GM10248 (cell line): ENCODE measurements at regions not wholly inside any gene's neighbourhood (a gene's known extent, or its start where the extent isn't known, plus 50 kb on each side); places are given as distances from the start of the nearest gene placed in this dataset.

Experiments
- CTCF ChIA-PET: fragments of 300-600 bp; sonication (Branson Sonifier 250); formaldehyde crosslinking; extraction: SDS; loops from one replicate; lab custom pipeline; 2021; ENCODE audit warnings: antibody characterized with exemption; lab: Yijun Ruan, JAX
- POLR2A ChIA-PET: fragments of 350-650 bp; sonication (Branson Sonifier 250); formaldehyde crosslinking; extraction: SDS; loops from one replicate; lab custom pipeline; 2020; ENCODE audit warnings: antibody characterized with exemption; lab: Yijun Ruan, JAX
- DNase-seq: peaks from one replicate; pipeline ENCODE4 v3.0.0; 2012; ENCODE audit errors: extremely low spot score
- CTCF ChIP-seq: IDR thresholded peaks from 2 replicates; pipeline ENCODE4 v1.5.1; 2012; ENCODE audit warnings: mild to moderate bottlenecking, low read depth; ENCODE audit errors: extremely low read depth, missing control alignments, control extremely low read depth

- TF ChIP-seq CTCF, result no peak
- peak; percentile 70 for DNase-seq
- POLR2A ChIA-PET, result no interaction called here
- CTCF ChIA-PET, result interaction anchor here (1.1 kb wide), 1 partner anchor 11 kb away, joined by 3 read pairs; no protein-coding TSS in a partner anchor
Observed at GRCh38 chr3:59450946-59451763, 401.3 kb upstream of the CFAP20DC start.

GRCh38 chr3:59450437-59450836 is 400.6 kb upstream of the CFAP20DC start:
- DNase-seq, result no peak
- ChIA-PET CTCF (no interaction called here), POLR2A (no interaction called here)
- TF ChIP-seq CTCF, result no peak

- no peak for DNase-seq
- CTCF ChIA-PET, result interaction anchor here (5.0 kb wide), 1 partner anchor 9 kb away, joined by 18 read pairs; no protein-coding TSS in a partner anchor
- POLR2A ChIA-PET, result no interaction called here
Observed at GRCh38 chr3:59446775-59447465, 397.1 kb upstream of the CFAP20DC start.

GRCh38 chr3:59444676-59445075 is 394.9 kb upstream of the CFAP20DC start:
- DNase-seq, result no peak
- POLR2A ChIA-PET, result interaction anchor here (0.6 kb wide), 1 partner anchor 401 kb away, joined by 3 read pairs; no protein-coding TSS in a partner anchor
- TF ChIP-seq CTCF, result no peak
- CTCF ChIA-PET, result interaction anchor here (0.9 to 5.0 kb wide), 3 partner anchors 11 to 75 kb away, joined by 3 to 18 read pairs (median 3); no protein-coding TSS in a partner anchor

More at GRCh38 chr3:59446775-59447465, 397.1 kb upstream of the CFAP20DC start:
- TF ChIP-seq CTCF, result no peak

GRCh38 chr3:59444294-59444671 is 394.5 kb upstream of the CFAP20DC start:
- POLR2A ChIA-PET, result no interaction called here
- TF ChIP-seq CTCF, result no peak
- CTCF ChIA-PET, result interaction anchor here (0.9 to 5.0 kb wide), 3 partner anchors 11 to 75 kb away, joined by 3 to 18 read pairs (median 3); no protein-coding TSS in a partner anchor
- DNase-seq, result no peak

GRCh38 chr3:59443618-59444293 is 393.9 kb upstream of the CFAP20DC start:
- no peak for TF ChIP-seq CTCF
- POLR2A ChIA-PET, result no interaction called here
- CTCF ChIA-PET, result interaction anchor here (0.9 to 5.0 kb wide), 6 partner anchors 10 to 74 kb away, joined by 3 to 18 read pairs (median 3); no protein-coding TSS in a partner anchor
- DNase-seq, result no peak
